GM19438 (cell line): ENCODE measurements at regions not wholly inside any gene's neighbourhood (a gene's known extent, or its start where the extent isn't known, plus 50 kb on each side); places are given as distances from the start of the nearest gene placed in this dataset.

Experiments used
- ATAC-seq: cut with Tn5 transposase; IDR thresholded peaks from one replicate; pipeline ENCODE4 v1.9.1; 2021; ENCODE audit warnings: low read depth; ENCODE audit not compliant: unreplicated experiment

GRCh38 chr4:171639540-171639939 lies 173.7 kb upstream of the GALNTL6 start:
- ATAC-seq: peak; percentile 93

GRCh38 chr4:171636606-171637005 lies 176.6 kb upstream of the GALNTL6 start:
- no peak for ATAC-seq

GRCh38 chr4:171629737-171630136 lies 183.5 kb upstream of the GALNTL6 start:
- no peak for ATAC-seq

- ATAC-seq: peak; percentile 92
Observed at GRCh38 chr4:171629182-171629581, 184.0 kb upstream of the GALNTL6 start.

- ATAC-seq: no peak
Observed at GRCh38 chr4:171626554-171626953, 186.7 kb upstream of the GALNTL6 start.

GRCh38 chr4:171622729-171623128 lies 190.5 kb upstream of the GALNTL6 start:
- ATAC-seq: no peak

- peak; percentile 53 for ATAC-seq
Observed at GRCh38 chr4:171621646-171622045, 191.6 kb upstream of the GALNTL6 start.

GRCh38 chr4:171612907-171613306 lies 200.3 kb upstream of the GALNTL6 start:
- ATAC-seq: no peak

GRCh38 chr4:171602638-171603355 lies 210.4 kb upstream of the GALNTL6 start:
- ATAC-seq: no peak

- no peak for ATAC-seq
Observed at GRCh38 chr4:171601091-171601490, 212.1 kb upstream of the GALNTL6 start.

- ATAC-seq: no peak
Observed at GRCh38 chr4:171599628-171600027, 213.6 kb upstream of the GALNTL6 start.

- no peak for ATAC-seq
Observed at GRCh38 chr4:171594293-171594692, 218.9 kb upstream of the GALNTL6 start.

GRCh38 chr4:171590716-171591115 lies 222.5 kb upstream of the GALNTL6 start:
- no peak for ATAC-seq

GRCh38 chr4:171588764-171589163 lies 224.4 kb upstream of the GALNTL6 start:
- ATAC-seq: no peak

GRCh38 chr4:171588051-171588545 lies 225.1 kb upstream of the GALNTL6 start:
- no peak for ATAC-seq

GRCh38 chr4:171583790-171584189 lies 229.4 kb upstream of the GALNTL6 start:
- ATAC-seq: no peak

- no peak for ATAC-seq
Observed at GRCh38 chr4:171582961-171583581, 230.1 kb upstream of the GALNTL6 start.

GRCh38 chr4:171573181-171573580 lies 240.0 kb upstream of the GALNTL6 start:
- ATAC-seq: no peak

GRCh38 chr4:171565130-171565788 lies 247.9 kb upstream of the GALNTL6 start:
- peak; percentile 92 for ATAC-seq

GRCh38 chr4:171561419-171561818 lies 251.8 kb upstream of the GALNTL6 start:
- ATAC-seq: peak; percentile 51

- ATAC-seq: no peak
Observed at GRCh38 chr4:171553961-171554360, 259.2 kb upstream of the GALNTL6 start.

- ATAC-seq: no peak
Observed at GRCh38 chr4:171542640-171543039, 270.6 kb upstream of the GALNTL6 start.
